Ovary (tissue), 7 donors: ENCODE measurements at regions not wholly inside any gene's neighbourhood (a gene's known extent, or its start where the extent isn't known, plus 50 kb on each side); places are given as distances from the start of the nearest gene placed in this dataset.
"Not testable (repeated sequence)": the region's sequence is repeated elsewhere in the genome, so short reads cannot be mapped to it uniquely, and the experiment has no call there.

ENCODE experiments used
- DNase-seq, 5 donors: peaks; one replicate each; pipeline ENCODE4 v3.0.0-alpha.2; 2019 to 2020
- H3K27ac ChIP-seq, 2 donors: fragments of 200-600 bp; one replicate each; pipeline versions ENCODE4 v1.5.1 to v1.8.0; 2019 to 2022
- H3K27me3 ChIP-seq: fragments of 200-600 bp; one replicate; pipeline ENCODE4 v1.8.0; 2022
- H3K36me3 ChIP-seq: fragments of 200-600 bp; sonication (generic); one replicate; pipeline ENCODE4 v1.5.1; 2019
- H3K4me1 ChIP-seq: one replicate; pipeline ENCODE4 v1.8.1; 2013; ENCODE audit warnings: mild to moderate bottlenecking, moderate library complexity; ENCODE audit not compliant: insufficient read depth
- H3K4me3 ChIP-seq: fragments of 200-600 bp; sonication (generic); one replicate; pipeline ENCODE4 v1.5.1; 2017
- H3K9me3 ChIP-seq, 2 donors: fragments of 200-600 bp in 1 of 2; sonication (generic) in 1 of 2; one replicate each; pipeline versions ENCODE4 v1.5.1 to v1.8.1; 2013 to 2019; ENCODE audit warnings: mild to moderate bottlenecking in 1 of 2, moderate library complexity in 1 of 2
- CTCF ChIP-seq, 3 donors: fragments of 450-650 bp in 2 of 3; fragments of 200-600 bp in 1 of 3; IDR thresholded peaks; one replicate each; pipeline versions ENCODE4 v1.5.1 to v1.8.0; 2016 to 2022; ENCODE audit warnings: antibody characterized with exemption in 3 of 3, mild to moderate bottlenecking in 1 of 3
- EP300 ChIP-seq: sonication (generic); formaldehyde crosslinking; IDR thresholded peaks from one replicate; pipeline ENCODE4 v1.6.1; 2017; ENCODE audit warnings: antibody characterized with exemption
- POLR2A ChIP-seq: fragments of 450-650 bp; IDR thresholded peaks from one replicate; pipeline ENCODE4 v1.6.1; 2017; ENCODE audit warnings: antibody characterized with exemption, mild to moderate bottlenecking, moderate library complexity
- WGBS, 3 donors: extraction: QIAGEN DNeasy Blood & Tissue Kit in 1 of 3; methylation state at CpG; one replicate each; pipeline versions ENCODE4 v1.1.5 to v1.1.7; 2013 to 2017; 5-methylcytosine and 5-hydroxymethylcytosine counted together
- intact Hi-C, 4 donors: fragments of 100-400 bp; cut with DNase I; formaldehyde crosslinking; loops; one replicate each; pipeline versions ENCODE4 v1.11.0 to v1.15.1; 2022 to 2023
- donor health status: DM: no; HTN: no; CAD: no; lungs with moderate emphysema.
- donor health status: DM: no; HTN: no; CAD: no.
- donor health status: Bipolar disorder and iron deficiency.
- donor health status: DM: no; HTN: no; CAD: no.
- donor health status: DM: yes; HTN: yes; CAD: no.

GRCh38 chr6:137625100-137625661 lies 131.0 kb upstream of the OLIG3 start:
- no peaks in the 10 kb centered on the region for H3K27me3 ChIP-seq
- intact Hi-C loops = no loop called here
- H3K4me3 ChIP-seq = no peak overlapping the region
- no peaks in the 10 kb centered on the region for H3K4me1 ChIP-seq
- 94 to 98% (median 94%) methylated on average over 8 of the region's 8 CpGs for WGBS, 3 donors
- no peak overlapping the region for H3K27ac ChIP-seq
- no peak for DNase-seq
- H3K9me3 ChIP-seq = no peaks in the 10 kb centered on the region
- TF ChIP-seq POLR2A (no peak), CTCF (IDR thresholded peaks at IDR 0.05) (no peak), EP300 (no peak)
- H3K36me3 ChIP-seq = no peaks in the 10 kb centered on the region

- Histone ChIP-seq H3K4me1 (no peaks in the 10 kb centered on the region), H3K36me3 (no peaks in the 10 kb centered on the region), H3K9me3 (no peaks in the 10 kb centered on the region), H3K4me3 (no peak overlapping the region), H3K27ac (no peak overlapping the region), H3K27me3 (no peaks in the 10 kb centered on the region)
- TF ChIP-seq POLR2A = no peak
- no peak for TF ChIP-seq CTCF (IDR thresholded peaks at IDR 0.05)
- no peak for TF ChIP-seq EP300
- WGBS, 3 donors = 46 to 51% (median 50%) methylated on average over 7 of the region's 7 CpGs
- DNase-seq = no peak
- intact Hi-C loops = no loop called here
These were observed 131.6 kb upstream of the OLIG3 start for GRCh38 chr6:137625808-137626207.

GRCh38 chr6:137630666-137631065 lies 136.5 kb upstream of the OLIG3 start:
- DNase-seq = no peak
- TF ChIP-seq POLR2A = no peak
- TF ChIP-seq EP300 = no peak
- no peak for TF ChIP-seq CTCF (IDR thresholded peaks at IDR 0.05)
- Histone ChIP-seq H3K4me3 (no peak overlapping the region), H3K4me1 (no peaks in the 10 kb centered on the region), H3K27me3 (no peaks in the 10 kb centered on the region), H3K27ac (no peak overlapping the region), H3K36me3 (no peaks in the 10 kb centered on the region), H3K9me3 (no peaks in the 10 kb centered on the region)
- intact Hi-C loops = no loop called here
- WGBS, 3 donors = 61 to 65% (median 64%) methylated on average over 1 of the region's 1 CpG

- Histone ChIP-seq H3K36me3 (no peaks in the 10 kb centered on the region), H3K4me1 (no peaks in the 10 kb centered on the region), H3K27me3 (no peaks in the 10 kb centered on the region), H3K4me3 (no peak overlapping the region), H3K27ac (no peak overlapping the region), H3K9me3 (no peaks in the 10 kb centered on the region)
- 83 to 93% (median 84%) methylated on average over 2 of the region's 2 CpGs for WGBS, 3 donors
- TF ChIP-seq EP300 (no peak), CTCF (IDR thresholded peaks at IDR 0.05) (no peak), POLR2A (no peak)
- DNase-seq = no peak
- intact Hi-C loops = no loop called here
These were observed 137.1 kb upstream of the OLIG3 start for GRCh38 chr6:137631323-137631722.

- DNase-seq, H3K27me3 ChIP-seq, H3K4me3 ChIP-seq, H3K4me1 ChIP-seq, intact Hi-C loops, H3K36me3 ChIP-seq, H3K9me3 ChIP-seq, H3K27ac ChIP-seq: not testable (repeated sequence)
- 76 to 89% (median 80%) methylated on average over 9 of the region's 9 CpGs for WGBS, 3 donors
These were observed 140.0 kb upstream of the OLIG3 start for GRCh38 chr6:137634177-137634576.
